ENCODE measurements at regions not wholly inside any gene's neighbourhood (a gene's known extent, or its start where the extent isn't known, plus 50 kb on each side); places are given as distances from the start of the nearest gene placed in this dataset.

- DNase-seq: no peak
Observed at GRCh38 chr6:164427728-164428402, 881.5 kb downstream of the C6orf118 start.

DNA sequence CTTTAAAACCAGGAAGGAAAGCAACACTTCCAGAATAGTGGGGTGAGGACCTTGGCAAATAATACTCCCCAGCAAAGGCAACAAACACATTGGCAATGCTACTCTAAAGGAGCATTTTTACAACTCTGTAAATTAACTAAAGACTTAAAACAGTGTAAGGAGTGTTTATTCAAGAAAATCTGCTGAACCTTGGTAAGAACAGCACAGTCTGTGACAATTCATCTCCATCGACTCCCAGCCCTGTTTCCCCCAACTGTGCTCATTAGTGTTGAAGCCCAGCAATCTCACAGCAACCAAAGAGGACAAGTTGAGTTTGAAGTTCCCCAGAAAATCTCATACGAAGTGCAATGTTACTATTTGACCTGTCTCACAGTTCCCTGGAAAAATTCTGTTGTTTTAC, 884.9 kb downstream of the C6orf118 start:
- no peak for DNase-seq

DNA sequence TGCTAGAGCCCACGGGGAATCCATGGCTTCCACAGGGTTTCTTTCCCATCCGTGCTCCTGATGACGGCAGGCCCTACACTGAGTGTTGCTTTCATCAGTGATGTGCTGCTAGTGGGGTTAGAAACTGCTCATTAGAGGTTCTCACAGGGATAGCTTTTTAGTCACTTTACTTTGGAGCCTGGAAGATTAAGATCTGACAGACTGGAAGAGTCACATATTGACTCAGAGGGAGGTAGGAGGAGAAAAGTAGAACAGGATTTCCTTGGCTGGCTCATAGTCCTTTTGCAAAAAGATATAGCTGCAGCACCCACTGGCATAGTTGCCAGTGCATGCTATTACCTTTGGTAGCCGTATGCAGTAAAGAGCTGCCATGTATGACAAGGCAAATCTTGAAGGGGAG, 890.3 kb downstream of the C6orf118 start:
- peak; percentile 25 for DNase-seq

- no peak for DNase-seq
Observed at GRCh38 chr6:164418262-164418588, 891.2 kb downstream of the C6orf118 start.

- no peak for DNase-seq
Observed at GRCh38 chr6:164417537-164418261, 891.7 kb downstream of the C6orf118 start.

DNA sequence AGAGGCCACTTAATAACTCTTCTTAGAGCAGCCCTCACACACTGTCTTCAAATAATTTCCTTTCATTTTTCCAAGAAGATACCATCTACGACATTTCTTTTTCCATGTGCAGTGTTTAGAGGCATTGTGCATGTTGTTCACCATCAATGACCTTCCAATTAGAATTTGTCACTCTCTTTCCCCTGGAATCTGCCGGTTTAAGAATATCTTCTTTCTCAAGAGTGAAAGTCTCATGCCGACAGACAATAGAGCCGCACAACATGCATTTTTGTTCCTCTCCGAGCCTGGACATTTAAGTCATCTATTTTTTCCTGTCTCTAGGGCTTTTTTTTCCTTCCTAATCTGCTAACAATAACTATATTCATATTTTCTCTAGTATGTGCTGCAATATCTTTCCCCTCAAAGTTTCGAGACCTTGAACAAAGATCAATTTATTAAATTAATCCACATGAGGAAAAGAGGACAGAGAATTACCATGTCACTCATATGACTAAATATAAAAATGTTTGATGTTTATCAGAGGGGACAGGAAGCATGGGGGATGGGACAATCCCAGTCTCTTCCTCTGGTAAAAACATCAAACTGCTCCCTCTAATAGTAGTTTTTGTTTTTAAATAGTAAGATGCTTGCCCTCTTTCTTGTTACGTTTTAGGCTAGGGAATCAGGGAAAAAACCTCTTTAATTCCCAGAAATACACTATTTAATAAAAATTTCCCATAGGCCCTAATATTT, 893.4 kb downstream of the C6orf118 start:
- peak; percentile 64 for DNase-seq

GRCh38 chr6:164414695-164415094, 894.7 kb downstream of the C6orf118 start:
- no peak for DNase-seq

DNA sequence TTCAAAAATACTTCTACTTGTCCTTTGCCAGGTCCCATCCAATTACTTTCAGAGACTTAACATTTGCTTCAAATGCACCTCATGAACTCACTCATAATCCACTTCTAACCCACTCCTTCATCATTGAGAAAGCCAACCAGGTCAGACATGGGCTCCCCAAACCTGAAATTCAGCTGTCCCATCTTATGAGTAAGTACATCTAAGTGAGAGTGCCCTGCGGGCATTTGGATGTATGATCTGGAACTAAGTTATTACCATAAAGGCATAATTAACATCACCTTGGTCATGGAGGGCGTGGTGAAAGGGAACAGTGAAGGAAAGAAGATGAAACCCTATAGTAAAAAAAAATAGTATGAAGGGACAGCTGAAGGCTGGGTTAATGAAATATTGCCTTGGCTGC, 896.8 kb downstream of the C6orf118 start:
- DNase-seq: no peak

GRCh38 chr6:164410017-164410416, 899.4 kb downstream of the C6orf118 start:
- DNase-seq: no peak

DNA sequence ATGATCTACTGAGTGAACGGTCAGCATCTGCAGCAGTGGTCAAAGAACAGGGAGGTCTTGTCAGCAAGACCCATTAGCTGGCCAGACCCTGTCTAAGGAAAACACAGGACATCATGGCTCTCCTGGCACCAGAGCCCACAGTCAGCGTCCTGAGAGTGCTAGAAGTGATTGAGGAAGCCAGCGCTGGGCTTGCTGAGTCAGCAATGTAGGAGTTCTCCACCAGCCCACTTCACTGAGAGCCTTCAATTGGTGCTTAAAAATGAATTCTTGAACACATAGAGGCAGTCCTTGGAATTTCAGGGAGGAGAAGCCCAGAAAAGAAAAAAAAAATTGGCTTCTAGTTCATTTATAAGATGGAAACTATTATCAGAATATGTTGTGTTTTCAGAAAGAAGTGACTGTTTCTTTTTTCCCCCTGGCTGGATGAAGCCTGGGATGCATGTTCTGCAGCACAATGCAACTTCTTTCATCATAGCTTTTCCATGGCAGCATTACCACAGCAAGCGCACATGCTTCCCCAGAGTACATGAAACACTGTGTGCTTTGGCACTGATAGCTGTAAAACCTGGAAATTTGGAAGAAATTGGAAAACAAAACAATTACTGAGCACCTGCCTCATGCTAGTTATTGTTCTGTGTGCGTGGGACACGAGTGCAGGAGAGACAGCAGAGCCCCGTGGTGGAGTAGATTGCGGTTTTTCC, 899.9 kb downstream of the C6orf118 start:
- no peak for DNase-seq

DNA sequence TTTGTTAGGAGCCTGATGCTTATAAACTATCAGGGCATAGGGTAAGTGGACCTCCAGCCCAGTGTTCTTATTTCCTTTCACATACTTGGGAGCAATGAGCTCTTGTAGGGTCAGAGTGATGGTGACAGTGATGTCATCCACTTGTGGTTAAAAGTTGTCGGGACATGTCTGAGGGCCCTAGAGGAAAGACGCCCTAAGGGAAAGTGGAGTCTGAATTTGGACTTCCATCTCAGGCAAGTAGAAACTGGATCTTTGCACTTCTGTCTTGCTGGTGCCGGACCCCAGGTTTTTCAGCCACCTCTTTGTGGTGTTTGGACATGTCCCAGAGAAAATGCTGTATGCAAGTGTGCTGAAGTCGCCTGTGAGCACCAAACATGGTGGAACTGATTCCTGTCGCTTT, 900.5 kb downstream of the C6orf118 start:
- no peak for DNase-seq

- no peak for DNase-seq
Observed at GRCh38 chr6:164404812-164405488, 904.5 kb downstream of the C6orf118 start.

DNA sequence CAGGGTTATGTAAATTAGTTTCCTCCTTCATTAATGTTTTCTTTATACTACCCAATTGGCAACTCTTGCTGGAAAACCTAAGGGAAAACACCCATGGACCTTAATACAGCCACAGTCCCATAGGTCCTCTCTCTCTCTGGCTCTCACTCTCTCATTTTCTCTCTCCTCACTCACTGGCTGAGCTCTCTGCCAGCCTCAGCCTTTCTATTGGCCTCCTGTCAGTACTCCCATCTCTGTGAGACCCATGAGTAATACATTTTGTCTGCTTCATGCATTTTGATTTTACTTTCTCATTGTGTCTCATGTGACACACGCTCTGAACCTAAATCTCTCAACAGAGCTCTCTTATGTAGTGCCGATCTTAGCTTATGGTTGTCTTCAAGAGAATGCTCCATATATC, 907.5 kb downstream of the C6orf118 start:
- no peak for DNase-seq

- DNase-seq: peak; percentile 22
Observed at GRCh38 chr6:164398647-164399046, 910.8 kb downstream of the C6orf118 start.

DNA sequence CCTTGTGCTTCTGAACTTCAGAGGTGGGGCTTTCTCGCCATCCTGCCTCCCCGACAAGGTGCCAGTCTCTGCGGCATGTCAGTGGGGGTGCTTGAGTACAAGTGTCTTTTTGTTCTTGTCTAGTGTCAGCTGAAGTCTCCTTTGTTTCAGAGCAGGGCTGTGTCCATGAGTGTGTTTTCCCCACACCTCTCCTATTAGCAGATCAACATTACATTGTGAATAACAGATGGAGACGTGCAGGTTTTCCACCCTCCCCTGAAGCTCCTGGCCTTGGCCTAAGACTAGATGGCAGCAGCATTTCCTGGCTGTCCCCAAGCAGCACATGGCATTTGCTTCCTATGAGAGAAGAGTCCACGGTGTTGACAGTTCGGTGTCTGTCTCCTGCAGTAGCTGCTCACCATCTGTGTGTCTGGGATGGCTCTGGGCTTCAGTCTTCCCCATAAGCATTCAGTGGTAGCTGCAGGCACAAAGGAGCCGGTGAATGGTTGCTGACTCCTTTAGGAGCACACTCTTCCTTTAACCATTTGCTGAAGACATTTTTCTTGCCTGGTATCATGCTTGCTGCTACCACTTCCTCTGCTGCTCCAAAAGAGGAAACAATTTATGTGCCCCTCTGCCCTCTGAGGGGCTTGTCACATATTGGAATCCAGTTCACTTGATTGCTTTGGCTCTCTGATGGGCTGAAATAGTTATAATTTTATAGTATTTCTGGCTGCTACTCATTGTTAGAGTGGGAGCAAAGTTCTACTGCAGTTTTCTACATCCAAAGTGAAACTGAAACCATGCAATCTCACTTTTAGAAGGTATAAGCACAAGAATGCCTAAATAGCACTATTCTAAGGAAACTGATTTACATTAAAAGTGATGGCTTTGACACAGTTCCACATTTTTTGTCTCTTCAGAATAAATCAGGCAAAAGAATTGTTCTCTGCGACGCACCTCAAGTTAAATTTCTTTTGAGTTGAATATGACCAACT, 913.0 kb downstream of the C6orf118 start:
- DNase-seq: peak; percentile 55

DNA sequence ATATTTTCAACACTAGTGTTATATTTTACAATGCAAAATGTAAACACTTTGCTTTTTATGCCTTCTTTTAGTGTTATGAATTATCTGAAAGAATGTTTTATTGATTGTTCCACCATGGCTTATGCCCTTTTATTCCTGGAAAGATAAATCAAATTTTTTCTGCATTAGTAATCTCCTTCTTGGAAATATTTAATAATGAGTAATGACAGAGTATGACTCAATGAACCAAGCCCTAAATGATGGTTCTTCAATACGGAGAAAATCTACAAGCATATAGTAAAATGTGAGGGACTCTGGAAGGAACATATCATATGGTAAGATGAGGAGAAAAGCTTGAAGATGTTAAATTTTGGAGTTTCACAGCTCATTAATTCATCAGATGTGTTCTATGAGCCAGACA, 929.6 kb downstream of the C6orf118 start:
- DNase-seq: peak; percentile 20

DNA sequence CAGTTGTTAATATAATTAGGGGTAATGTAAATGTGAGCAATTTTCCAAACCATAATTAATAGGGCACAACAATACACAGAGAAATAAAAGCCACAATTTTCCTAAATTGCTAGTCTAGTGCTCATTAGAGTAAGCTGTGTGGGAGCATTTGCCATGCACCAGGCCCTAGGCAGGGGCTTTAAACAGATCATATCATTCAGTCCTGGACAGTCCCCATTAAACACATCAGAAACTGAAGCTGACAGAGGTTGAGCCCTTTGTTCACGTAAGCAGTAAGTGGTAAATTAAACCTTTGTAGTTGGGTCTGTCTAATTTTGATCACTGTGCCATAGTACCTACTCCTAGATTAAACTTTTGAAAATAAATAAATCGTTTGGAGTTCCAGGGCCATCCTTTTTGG, 931.1 kb downstream of the C6orf118 start:
- DNase-seq: no peak

GRCh38 chr6:164377348-164377918, 932.0 kb downstream of the C6orf118 start:
- no peak for DNase-seq

DNA sequence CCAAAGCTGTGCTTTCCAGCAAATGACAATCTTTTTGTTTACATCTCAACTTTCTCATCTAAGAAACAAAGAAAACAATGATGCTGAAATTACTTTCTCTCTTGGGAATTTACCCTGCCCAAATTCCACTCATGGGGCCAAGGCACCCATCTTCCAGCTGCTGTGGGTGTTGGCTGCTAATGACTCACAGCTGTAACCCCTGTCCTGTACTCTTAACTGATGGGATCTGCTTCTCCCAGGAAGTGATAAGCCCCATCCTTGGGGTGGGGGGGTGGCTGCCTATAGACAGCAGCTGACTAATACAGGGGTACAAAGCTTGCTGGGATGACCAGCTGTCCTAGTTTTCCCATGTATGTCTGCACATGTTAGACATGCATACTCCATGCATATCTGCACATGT, 938.6 kb downstream of the C6orf118 start:
- DNase-seq: no peak

GRCh38 chr6:164359441-164359840, 944.9 kb downstream of the QKI start:
- no peak for DNase-seq

- DNase-seq: no peak
Observed at GRCh38 chr6:164359036-164359435, 944.5 kb downstream of the QKI start.
